LNCaP clone FGC (cell line): ENCODE measurements at regions not wholly inside any gene's neighbourhood (a gene's known extent, or its start where the extent isn't known, plus 50 kb on each side); places are given as distances from the start of the nearest gene placed in this dataset.

Experiments used
- DNase-seq: peaks from one replicate; pipeline ENCODE4 v3.0.0-alpha.2; 2011; ENCODE audit warnings: low read depth
- H3K4me3 ChIP-seq: 2 replicates; pipeline ENCODE4 v1.5.1; 2011; ENCODE audit warnings: mild to moderate bottlenecking, low read depth, low read length, control low read depth
- TF ChIP-seq, protein P1 (sequence below): IDR thresholded peaks from 2 replicates; pipeline ENCODE4 v1.5.1; 2012; ENCODE audit warnings: mild to moderate bottlenecking; ENCODE audit not compliant: control insufficient read depth, insufficient read depth; ENCODE audit errors: extremely low read depth

DNA sequence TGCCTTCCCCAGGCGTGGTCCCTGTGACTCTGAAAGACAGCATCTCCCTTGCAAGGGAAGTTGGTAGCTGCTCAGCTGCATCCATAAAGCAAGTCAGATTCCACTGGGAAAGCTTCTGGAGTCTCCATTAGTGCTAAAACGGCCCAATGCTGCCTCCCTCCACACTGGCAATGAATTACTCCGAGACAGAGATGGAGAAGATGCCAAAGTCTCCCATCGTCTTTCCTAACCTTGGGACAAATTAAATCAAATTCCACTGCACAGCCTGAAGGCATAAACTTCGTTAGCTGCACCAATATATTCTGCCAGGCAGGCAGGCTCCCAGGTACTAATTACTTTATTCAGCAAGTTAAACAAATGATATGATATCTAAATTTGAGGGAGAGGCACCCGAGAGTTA, 106.3 kb upstream of the GJB5 start:
- TF ChIP-seq, protein P1, sequence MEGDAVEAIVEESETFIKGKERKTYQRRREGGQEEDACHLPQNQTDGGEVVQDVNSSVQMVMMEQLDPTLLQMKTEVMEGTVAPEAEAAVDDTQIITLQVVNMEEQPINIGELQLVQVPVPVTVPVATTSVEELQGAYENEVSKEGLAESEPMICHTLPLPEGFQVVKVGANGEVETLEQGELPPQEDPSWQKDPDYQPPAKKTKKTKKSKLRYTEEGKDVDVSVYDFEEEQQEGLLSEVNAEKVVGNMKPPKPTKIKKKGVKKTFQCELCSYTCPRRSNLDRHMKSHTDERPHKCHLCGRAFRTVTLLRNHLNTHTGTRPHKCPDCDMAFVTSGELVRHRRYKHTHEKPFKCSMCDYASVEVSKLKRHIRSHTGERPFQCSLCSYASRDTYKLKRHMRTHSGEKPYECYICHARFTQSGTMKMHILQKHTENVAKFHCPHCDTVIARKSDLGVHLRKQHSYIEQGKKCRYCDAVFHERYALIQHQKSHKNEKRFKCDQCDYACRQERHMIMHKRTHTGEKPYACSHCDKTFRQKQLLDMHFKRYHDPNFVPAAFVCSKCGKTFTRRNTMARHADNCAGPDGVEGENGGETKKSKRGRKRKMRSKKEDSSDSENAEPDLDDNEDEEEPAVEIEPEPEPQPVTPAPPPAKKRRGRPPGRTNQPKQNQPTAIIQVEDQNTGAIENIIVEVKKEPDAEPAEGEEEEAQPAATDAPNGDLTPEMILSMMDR, result no peak
- no peak for DNase-seq
- no peak overlapping the region for H3K4me3 ChIP-seq

DNA sequence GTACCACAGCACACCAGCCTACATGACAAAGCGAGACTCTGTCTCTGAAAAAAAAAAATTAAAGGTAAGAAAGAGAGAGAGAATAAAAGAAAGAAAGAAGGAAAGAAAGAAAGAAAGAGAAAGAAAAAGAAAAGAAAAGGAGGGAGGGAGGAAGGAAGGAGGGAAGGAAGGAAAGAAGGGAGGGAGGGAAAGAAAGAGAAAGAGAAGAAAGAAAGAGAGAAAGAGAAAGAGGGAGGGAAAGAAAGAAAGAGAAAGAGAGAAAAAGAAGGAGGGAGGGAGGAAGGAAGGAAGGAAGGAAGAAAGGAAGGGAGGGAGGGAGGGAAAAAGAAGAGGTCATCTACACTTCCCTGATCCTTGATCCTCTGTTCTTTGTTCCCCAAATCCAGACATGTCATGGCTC, 104.8 kb upstream of the GJB5 start:
- no peak overlapping the region for H3K4me3 ChIP-seq
- TF ChIP-seq, protein P1, result no peak
- no peak for DNase-seq

DNA sequence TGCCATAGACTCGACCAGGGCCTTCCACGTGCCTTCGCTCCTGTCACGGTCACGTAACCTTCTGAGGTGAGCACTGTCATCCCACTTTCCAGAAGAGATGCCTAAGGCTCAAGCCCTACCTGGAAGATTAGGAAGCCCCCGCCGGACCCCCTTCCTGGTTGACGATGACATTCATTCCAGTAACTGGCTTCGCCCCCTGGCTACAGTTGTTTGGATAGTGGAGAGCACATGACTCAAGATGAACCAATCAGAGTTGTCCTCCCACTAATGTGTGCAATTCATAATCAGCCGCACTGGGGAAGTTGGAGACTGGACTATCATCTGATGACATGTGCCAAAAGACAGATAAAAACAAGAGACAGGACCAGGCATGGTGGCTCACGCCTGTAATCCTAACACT, 104.0 kb upstream of the GJB5 start:
- no peak for DNase-seq
- H3K4me3 ChIP-seq, result no peak overlapping the region
- TF ChIP-seq, protein P1, result no peak

DNA sequence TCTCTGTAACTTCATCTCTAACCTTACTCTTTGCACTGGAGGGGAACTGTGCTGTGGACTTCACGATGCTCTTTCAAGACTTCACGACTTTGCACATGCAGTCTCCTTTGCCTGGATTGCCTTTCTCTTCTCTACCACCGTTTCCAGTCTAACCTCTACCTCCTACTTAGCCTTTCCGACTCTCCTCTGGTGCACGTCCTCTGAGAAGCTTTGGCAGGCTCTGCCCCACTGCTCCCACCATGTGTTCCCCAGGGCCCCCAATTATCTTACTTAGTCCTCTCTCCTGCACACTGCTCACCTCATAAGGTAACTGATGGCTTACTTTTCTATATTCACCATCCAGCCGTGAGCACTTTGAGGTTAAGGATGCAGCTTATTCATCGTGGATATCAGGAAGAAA, 101.7 kb upstream of the GJB5 start:
- no peak overlapping the region for H3K4me3 ChIP-seq
- TF ChIP-seq, protein P1, result no peak

DNA sequence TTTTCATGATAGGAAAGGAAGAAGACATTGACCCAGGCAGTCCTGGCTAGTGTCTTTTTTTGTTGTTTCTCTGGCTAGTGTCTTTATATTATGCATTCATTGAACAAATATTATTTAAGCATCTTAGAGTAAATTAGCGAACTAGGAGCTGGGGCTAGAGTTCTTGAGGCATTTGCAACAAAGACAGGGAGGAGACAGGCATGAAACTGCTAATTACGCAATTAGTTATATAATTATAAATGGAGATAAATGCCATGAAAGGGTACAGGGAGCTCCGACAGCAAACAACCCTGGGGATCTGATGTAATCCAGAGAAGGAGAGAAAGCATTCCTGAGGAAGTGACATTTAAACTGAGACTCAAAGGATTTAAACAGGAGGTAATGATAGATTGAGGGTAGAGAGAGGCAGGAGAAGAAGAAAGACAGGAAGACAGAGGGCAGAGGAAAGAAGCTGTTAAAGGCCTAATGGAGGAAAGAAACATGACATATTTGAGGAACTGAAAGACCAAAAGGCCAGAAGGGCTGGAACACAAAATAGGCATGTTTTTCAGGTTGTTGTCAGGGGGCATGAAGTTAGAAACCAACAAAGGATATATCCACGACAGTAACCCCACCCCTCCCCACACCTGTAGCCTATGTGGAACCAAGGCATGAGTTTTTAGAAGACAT, 99.5 kb upstream of the GJB5 start:
- H3K4me3 ChIP-seq, result no peak overlapping the region
- TF ChIP-seq, protein P1, result no peak
- no peak for DNase-seq

More for the DNA sequence above, 101.7 kb upstream of the GJB5 start:
- DNase-seq, result no peak

DNA sequence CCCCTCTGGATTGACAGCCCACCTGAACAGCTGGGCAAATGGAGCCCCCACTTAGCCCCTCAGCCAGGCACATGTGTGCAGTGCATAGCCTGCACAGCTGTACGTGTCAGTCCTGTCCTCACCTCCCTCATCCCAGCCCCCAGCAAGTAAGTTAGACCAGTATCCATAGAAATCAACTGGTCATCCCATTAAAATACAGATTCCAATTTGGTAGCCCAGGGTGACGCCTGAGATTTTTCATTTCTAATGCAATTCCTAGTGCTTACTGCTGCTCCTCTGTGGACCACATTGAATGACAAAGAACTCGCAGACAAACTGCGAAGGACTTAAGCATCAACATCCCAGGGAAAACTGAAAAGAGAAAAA, 99.0 kb upstream of the GJB5 start:
- TF ChIP-seq, protein P1, result no peak
- H3K4me3 ChIP-seq, result no peak overlapping the region
- no peak for DNase-seq

DNA sequence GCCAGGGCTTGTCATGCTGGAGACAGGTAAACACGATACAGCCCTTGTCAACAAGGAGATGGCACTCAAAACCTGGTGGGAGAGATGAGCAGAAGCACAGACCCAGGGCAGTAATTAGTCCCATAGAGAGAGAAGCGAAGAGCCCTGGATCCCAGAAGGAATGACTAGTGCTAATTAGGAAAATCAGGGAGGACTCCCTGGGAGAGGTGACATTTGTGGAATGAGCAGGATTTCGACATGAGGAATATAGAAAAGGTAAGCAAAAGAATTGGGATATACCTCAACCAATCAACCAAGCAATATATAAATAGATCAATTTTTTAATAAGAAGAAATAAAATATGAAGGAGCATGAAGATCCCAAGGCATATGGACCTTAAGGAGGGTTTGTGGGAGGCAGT, 98.5 kb upstream of the GJB5 start:
- no peak overlapping the region for H3K4me3 ChIP-seq
- TF ChIP-seq, protein P1, result no peak
- no peak for DNase-seq
